ENCODE measurements at regions not wholly inside any gene's neighbourhood (a gene's known extent, or its start where the extent isn't known, plus 50 kb on each side); places are given as distances from the start of the nearest gene placed in this dataset.
"Not testable (repeated sequence)": the region's sequence is repeated elsewhere in the genome, so short reads cannot be mapped to it uniquely, and the experiment has no call there.

- DNase-seq (ENCODE audit: low read depth in 2 of 2), result no peak
Measured at GRCh38 chr6:91088515-91088914, 501.6 kb upstream of the MAP3K7 start.

- DNase-seq (ENCODE audit: low read depth in 2 of 2), result no peak
Measured at GRCh38 chr6:91087908-91088307, 501.0 kb upstream of the MAP3K7 start.

- DNase-seq (ENCODE audit: low read depth in 2 of 2), result no peak
Measured at GRCh38 chr6:91083211-91083610, 496.3 kb upstream of the MAP3K7 start.

DNA sequence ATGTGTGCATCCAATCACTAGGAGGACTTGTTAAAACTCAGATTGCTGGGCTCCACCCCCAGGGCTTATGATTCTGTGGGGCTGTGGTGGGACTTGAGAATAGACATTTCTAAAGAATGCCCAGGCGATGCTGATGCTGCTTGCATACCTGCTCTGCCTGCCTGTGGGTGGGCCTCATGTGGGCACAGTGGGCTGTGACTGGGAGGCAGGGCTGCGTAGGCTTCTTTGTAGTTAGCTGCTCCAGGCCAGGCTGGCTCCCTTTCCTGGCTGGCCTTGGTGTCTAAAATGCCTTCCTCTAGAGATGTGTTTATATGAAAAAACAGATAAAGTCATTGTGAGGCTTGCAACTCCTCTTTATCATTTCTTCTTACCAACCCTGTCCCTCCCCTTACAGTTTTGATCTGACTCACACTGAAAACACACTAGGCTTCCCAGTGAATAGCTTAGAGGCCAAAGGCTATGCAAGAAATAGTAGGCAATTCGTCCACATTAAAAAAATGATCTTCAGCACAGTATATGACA is 495.5 kb upstream of the MAP3K7 start:
- DNase-seq (ENCODE audit: low read depth in 2 of 2), result no peak

DNA sequence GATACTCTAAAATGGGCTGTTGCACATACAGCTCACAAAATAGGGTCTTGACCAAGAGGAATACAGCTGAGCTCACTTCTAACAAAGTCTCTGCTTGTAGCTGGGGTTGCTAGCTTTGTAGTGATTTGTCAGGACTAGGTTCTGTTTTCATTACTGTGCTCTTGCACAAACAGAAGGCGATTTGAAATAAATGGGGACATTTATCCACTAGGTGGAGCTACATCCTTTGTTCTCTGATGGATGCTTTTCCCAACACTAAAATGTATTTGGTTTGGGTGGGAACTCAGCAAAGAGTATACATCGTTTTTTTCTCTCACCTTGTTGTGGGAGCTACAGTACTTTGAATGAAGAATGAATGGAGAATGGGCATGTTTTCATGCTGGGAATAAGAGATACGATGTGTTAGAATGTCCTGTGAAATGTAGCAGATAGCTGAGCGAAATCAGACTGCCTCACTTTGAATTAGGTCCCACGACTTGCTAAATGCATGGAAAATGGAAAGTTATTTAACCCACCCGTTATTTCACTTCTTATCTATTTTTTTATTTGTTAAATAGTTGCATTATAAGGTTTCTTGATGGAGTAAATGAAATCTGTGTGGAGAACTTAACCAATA is 494.7 kb upstream of the MAP3K7 start:
- DNase-seq (ENCODE audit: low read depth in 2 of 2), result peak; percentile 38 to 63

- no peak for DNase-seq (ENCODE audit: low read depth in 2 of 2)
Measured at GRCh38 chr6:91080871-91081270, 494.0 kb upstream of the MAP3K7 start.

DNA sequence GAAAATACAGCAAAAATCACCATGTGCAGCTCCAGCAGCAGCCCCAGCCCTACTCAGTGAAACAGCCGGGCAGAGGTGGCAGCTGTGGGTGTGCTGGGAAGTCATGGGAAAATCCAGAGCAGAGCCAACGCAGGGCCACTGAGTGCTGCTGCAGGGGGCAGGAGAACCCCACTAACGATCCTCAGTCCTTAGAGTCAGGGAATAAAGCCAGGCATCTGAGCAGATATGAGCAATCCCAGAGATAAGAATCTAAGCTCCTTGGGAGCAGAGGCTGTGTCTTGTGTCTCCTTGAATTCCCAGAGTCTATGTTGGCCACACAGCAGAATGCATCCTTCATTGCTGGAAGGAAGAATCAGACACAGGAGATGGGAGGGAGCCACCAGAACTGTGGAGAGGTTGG is 493.1 kb upstream of the MAP3K7 start:
- no peak for DNase-seq (ENCODE audit: low read depth in 2 of 2)

GRCh38 chr6:91075244-91075976 is 488.5 kb upstream of the MAP3K7 start:
- no peak for DNase-seq (ENCODE audit: low read depth in 2 of 2)

- DNase-seq (ENCODE audit: low read depth in 2 of 2), result no peak
Measured at GRCh38 chr6:91063362-91063761, 476.5 kb upstream of the MAP3K7 start.

- DNase-seq (ENCODE audit: low read depth in 2 of 2), result no peak
Measured at GRCh38 chr6:91057689-91058088, 470.8 kb upstream of the MAP3K7 start.

DNA sequence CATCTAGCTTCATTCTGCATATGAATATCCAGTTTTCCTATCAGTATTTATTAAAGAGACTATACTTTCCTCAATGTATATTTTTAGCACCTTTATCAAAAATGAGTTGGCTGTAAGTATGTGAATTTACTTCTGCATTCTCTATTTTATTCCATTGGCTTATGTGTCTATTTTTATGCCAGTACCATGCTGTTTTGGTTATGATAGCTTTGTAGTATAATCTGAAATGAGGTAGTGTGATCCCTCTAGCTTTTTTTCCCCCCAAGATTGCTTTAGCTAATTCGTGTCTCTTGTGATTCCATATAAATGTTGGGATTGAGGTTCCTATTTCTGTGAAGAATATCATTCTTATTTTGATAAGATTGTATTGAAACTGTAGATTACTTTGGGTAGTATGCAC is 469.1 kb upstream of the MAP3K7 start:
- DNase-seq (ENCODE audit: low read depth in 2 of 2), result no peak

DNA sequence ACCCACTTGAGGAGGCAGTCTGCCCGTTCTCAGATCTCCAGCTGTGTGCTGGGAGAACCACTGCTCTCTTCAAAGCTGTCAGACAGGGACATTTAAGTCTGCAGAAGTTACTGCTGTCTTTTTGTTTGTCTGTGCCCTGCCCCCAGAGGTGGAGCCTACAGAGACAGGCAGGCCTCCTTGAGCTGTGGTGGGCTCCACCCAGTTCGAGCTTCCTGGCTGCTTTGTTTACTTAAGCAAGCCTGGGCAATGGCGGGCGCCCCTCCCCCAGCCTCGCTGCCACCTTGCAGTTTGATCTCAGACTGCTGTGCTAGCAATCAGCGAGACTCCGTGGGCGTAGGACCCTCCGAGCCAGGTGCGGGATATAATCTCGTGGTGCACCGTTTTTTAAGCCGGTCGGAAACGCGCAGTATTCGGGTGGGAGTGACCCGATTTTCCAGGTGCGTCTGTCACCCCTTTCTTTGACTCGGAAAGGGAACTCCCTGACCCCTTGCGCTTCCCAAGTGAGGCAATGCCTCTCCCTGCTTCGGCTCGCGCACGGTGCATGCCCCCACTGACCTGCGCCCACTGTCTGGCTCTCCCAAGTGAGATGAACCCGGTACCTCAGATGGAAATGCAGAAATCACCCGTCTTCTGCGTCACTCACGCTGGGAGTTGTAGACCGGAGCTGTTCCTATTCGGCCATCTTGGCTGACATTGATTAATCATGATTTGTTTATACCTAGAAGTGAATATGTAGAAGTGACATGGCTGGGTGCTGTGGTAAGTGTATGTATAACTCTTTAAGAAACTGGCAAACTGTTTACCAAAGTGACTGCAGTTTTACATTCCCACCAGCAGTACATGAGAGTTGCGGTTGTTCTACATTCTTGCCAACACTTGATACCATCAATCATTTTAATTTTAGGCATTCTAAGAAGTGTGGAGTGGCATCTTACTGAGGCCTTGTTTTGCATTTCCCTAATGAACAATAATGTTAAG is 465.9 kb upstream of the MAP3K7 start:
- DNase-seq (ENCODE audit: low read depth in 2 of 2), result not testable (repeated sequence)

DNA sequence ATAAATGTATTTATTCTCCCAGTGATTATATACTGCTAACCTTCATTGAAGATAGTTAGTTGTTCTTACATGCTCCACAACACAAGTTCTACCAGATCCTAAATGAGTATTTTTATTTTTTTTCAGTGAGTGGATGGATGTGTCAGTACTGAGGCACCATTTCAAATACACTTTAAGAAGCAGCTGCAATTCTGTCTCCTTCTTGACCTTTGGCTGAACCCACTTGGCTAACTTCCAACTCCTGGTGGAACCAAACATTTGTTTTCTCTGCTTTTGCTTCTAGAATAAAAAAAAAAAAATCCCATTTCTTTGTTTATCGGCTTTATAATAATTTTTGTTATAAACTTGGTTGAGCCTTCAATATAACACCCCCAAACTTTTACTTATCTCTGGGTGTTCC is 458.3 kb upstream of the MAP3K7 start:
- DNase-seq (ENCODE audit: low read depth in 2 of 2), result no peak

DNA sequence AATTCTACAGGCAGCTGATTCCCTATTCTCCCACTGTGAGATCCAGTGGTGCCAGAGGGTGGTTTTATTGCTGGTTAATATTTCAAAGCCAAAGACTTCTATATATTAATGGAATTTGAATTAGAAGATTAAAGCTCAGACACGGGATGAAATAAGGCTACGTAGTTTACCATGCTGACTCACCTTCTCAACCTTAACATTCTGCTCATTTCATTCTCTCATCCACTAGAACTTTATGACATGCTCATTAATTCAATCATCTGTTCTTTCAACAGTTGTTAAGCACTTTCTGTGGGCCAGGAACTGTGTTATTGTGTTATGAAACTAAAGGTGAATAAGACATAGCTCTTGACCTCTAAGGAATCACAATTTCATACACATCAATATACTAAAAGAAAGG is 456.9 kb upstream of the MAP3K7 start:
- DNase-seq (ENCODE audit: low read depth in 2 of 2), result no peak

- no peak for DNase-seq (ENCODE audit: low read depth in 2 of 2)
Measured at GRCh38 chr6:91042656-91043055, 455.8 kb upstream of the MAP3K7 start.

DNA sequence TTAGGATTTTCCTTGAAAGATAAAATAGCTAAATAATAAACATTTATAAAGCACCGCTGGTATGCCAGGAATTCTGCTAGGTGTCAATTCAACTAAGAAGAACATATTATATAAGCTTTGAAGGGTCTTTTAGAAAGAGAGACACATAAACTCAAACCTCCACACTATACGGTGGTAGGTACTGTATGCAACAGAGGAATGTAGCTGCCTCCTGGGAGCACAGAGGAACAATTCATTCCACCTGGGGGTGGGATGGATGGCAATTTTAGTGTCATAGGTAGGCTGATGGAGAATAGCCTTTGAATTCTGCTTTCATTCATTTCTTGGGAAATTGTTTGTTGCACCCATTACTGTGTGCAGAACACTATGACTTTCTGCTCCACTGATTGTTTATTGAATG is 447.1 kb upstream of the MAP3K7 start:
- no peak for DNase-seq (ENCODE audit: low read depth in 2 of 2)

DNA sequence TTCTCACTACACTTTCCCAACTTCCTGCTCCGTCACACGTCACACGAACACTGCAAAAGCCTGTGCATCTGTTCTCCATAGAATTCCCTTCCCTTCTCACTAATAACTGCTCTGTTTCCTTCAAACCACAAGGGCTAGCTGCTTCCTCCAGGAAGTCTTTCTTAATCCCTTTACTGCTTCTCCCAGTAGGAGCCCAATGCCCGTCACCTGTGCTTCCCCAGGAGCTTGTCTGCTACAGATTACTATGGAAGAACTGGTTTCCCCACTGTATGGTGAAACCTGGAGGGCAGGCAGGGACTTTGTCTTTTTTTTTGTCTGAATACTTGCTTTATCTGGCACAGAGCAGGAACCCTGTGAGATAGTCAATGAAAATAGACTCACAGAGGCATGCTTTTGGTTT is 444.7 kb upstream of the MAP3K7 start:
- DNase-seq (ENCODE audit: low read depth in 2 of 2), result no peak

DNA sequence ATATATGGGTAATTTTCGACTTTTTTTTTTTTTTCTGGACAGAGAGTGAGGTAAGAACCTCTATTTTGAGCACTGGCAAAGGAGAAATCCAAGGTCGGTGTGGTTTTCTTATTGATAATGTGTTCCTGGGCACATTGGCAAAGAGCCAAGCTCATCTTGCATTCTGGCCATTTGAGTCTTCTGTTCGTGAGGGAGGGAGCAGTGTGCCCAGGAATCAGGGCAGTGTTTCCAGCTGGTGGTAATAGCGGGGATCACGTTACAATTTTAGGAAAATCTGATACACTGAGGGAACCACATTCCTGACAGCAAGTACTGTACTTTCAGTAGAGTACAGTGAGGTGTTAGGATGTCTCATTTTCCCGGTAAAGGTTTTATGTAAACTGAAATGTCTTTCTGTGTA is 442.3 kb upstream of the MAP3K7 start:
- no peak for DNase-seq (ENCODE audit: low read depth in 2 of 2)

GRCh38 chr6:91023529-91023928 is 436.7 kb upstream of the MAP3K7 start:
- no peak for DNase-seq (ENCODE audit: low read depth in 2 of 2)

GRCh38 chr6:91020744-91021143 is 433.9 kb upstream of the MAP3K7 start:
- no peak for DNase-seq (ENCODE audit: low read depth in 2 of 2)

DNA sequence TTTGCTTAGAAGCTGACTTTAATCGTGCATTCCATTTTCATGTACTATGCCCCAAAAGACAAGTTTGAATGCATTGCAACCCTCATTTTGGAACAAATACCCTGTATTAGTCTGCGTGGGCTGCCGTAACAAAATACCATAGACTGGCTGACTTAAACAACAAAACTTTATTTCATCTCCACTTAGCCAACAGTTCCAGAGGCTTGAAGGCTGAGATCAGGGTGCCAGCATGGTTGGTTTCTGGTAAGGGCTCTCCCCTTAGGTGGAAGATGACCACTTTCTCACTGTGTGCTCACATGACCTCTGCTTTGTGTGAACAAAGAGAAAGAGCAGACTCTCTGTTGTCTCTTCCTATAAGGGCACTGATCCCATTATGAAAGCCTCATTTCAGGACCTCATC is 431.7 kb upstream of the MAP3K7 start:
- DNase-seq (ENCODE audit: low read depth in 2 of 2), result no peak

GRCh38 chr6:91013511-91013910 is 426.6 kb upstream of the MAP3K7 start:
- no peak for DNase-seq (ENCODE audit: low read depth in 2 of 2)
